Neuronal stem cell (in vitro differentiated cells): ENCODE measurements at regions not wholly inside any gene's neighbourhood (a gene's known extent, or its start where the extent isn't known, plus 50 kb on each side); places are given as distances from the start of the nearest gene placed in this dataset.

Experiments used
- DNase-seq: peaks from one replicate; pipeline ENCODE4 v3.0.0-alpha.2; 2013; ENCODE audit warnings: low spot score
- H2AFZ ChIP-seq: one replicate; pipeline ENCODE4 v1.6.1; 2013; ENCODE audit warnings: mild to moderate bottlenecking, low read length, inconsistent platforms
- H2AK5ac ChIP-seq: 2 replicates; pipeline ENCODE4 v1.6.1; 2013; ENCODE audit warnings: low read depth, mild to moderate bottlenecking, inconsistent platforms, low read length, moderate library complexity, mixed read lengths
- H2BK120ac ChIP-seq: 2 replicates; pipeline ENCODE4 v1.6.1; 2013; ENCODE audit warnings: low read depth, mild to moderate bottlenecking, inconsistent platforms, low read length, moderate library complexity, mixed read lengths
- H2BK12ac ChIP-seq: one replicate; pipeline ENCODE4 v1.6.1; 2013; ENCODE audit warnings: low read length, inconsistent platforms
- H2BK15ac ChIP-seq: 2 replicates; pipeline ENCODE4 v1.6.1; 2013; ENCODE audit warnings: mild to moderate bottlenecking, low read length, inconsistent platforms, mixed read lengths
- H2BK5ac ChIP-seq: one replicate; pipeline ENCODE4 v1.6.1; 2013; ENCODE audit warnings: inconsistent platforms, mild to moderate bottlenecking, low read length, moderate library complexity
- H3K14ac ChIP-seq: one replicate; pipeline ENCODE4 v1.6.1; 2013; ENCODE audit warnings: low read length, inconsistent platforms
- H3K18ac ChIP-seq: 2 replicates; pipeline ENCODE4 v1.6.1; 2013; ENCODE audit warnings: low read length, inconsistent platforms
- H3K23ac ChIP-seq: 2 replicates; pipeline ENCODE4 v1.6.1; 2013; ENCODE audit warnings: low read depth, mild to moderate bottlenecking, mixed read lengths, low read length, inconsistent platforms; ENCODE audit not compliant: poor library complexity
- H3K27ac ChIP-seq: replicated peaks from 3 replicates; pipeline ENCODE4 v1.5.1; 2013; ENCODE audit warnings: low read length, inconsistent platforms
- H3K27me3 ChIP-seq, 3 experiments: 2 replicates each; pipeline ENCODE4 v1.6.1; 2013; ENCODE audit warnings: low read length in 3 of 3, mild to moderate bottlenecking in 2 of 3, inconsistent platforms in 1 of 3, low read depth in 1 of 3, mixed read lengths in 1 of 3, moderate library complexity in 1 of 3; ENCODE audit not compliant: control insufficient read depth in 3 of 3, insufficient read depth in 3 of 3
- H3K36me3 ChIP-seq, 2 donors: replicated peaks in 1 of 2; 2 replicates each; pipeline ENCODE4 v1.6.1; 2013; ENCODE audit warnings: low read length in 2 of 2; ENCODE audit not compliant: control insufficient read depth in 2 of 2, insufficient read depth in 2 of 2
- H3K4ac ChIP-seq: 2 replicates; pipeline ENCODE4 v1.6.1; 2013; ENCODE audit warnings: inconsistent platforms, mild to moderate bottlenecking, low read length, moderate library complexity
- H3K4me1 ChIP-seq, 2 donors: 1 replicate in 1 of 2; 2 replicates in 1 of 2; pipeline ENCODE4 v1.6.1; 2013; ENCODE audit warnings: low read length in 2 of 2, low read depth in 1 of 2; ENCODE audit not compliant: control insufficient read depth in 2 of 2, insufficient read depth in 1 of 2
- H3K4me2 ChIP-seq: one replicate; pipeline ENCODE4 v1.6.1; 2013; ENCODE audit warnings: mild to moderate bottlenecking, low read length, inconsistent platforms; ENCODE audit not compliant: insufficient read depth, poor library complexity, severe bottlenecking
- H3K4me3 ChIP-seq, 2 donors: 2 replicates each; pipeline ENCODE4 v1.5.1; 2013; ENCODE audit warnings: low read length in 2 of 2, mild to moderate bottlenecking in 2 of 2, inconsistent platforms in 1 of 2, moderate library complexity in 1 of 2
- H3K79me1 ChIP-seq: one replicate; pipeline ENCODE4 v1.6.1; 2013; ENCODE audit warnings: low read depth, mild to moderate bottlenecking, inconsistent platforms, low read length, moderate library complexity
- H3K9ac ChIP-seq: one replicate; pipeline ENCODE4 v1.6.1; 2013; ENCODE audit warnings: mild to moderate bottlenecking, low read depth, low read length, inconsistent platforms; ENCODE audit not compliant: poor library complexity
- H3K9me3 ChIP-seq, 2 donors: replicated peaks in 1 of 2; 2 replicates each; pipeline versions ENCODE3 to v1.6.1; 2013; ENCODE audit warnings: low read length in 2 of 2, mild to moderate bottlenecking in 2 of 2, inconsistent platforms in 1 of 2, low read depth in 1 of 2, mixed read lengths in 1 of 2, moderate library complexity in 1 of 2; ENCODE audit not compliant: control insufficient read depth in 2 of 2, insufficient read depth in 1 of 2
- H4K8ac ChIP-seq: one replicate; pipeline ENCODE4 v1.6.1; 2013; ENCODE audit warnings: low read depth, mild to moderate bottlenecking, inconsistent platforms, low read length, moderate library complexity
- H4K91ac ChIP-seq: one replicate; pipeline ENCODE4 v1.6.1; 2013; ENCODE audit warnings: low read length, low read depth, mild to moderate bottlenecking, inconsistent platforms; ENCODE audit not compliant: poor library complexity
- WGBS, 2 donors: extraction: QIAGEN DNeasy Blood & Tissue Kit; methylation state at CpG; one replicate each; pipeline ENCODE4 v1.1.7; 2013; ENCODE audit warnings: missing lambda C conversion rate in 2 of 2, mixed read lengths in 1 of 2; ENCODE audit not compliant: insufficient read length in 2 of 2, insufficient replicate concordance in 1 of 2; ENCODE audit errors: extremely low coverage in 2 of 2; 5-methylcytosine and 5-hydroxymethylcytosine counted together

DNA sequence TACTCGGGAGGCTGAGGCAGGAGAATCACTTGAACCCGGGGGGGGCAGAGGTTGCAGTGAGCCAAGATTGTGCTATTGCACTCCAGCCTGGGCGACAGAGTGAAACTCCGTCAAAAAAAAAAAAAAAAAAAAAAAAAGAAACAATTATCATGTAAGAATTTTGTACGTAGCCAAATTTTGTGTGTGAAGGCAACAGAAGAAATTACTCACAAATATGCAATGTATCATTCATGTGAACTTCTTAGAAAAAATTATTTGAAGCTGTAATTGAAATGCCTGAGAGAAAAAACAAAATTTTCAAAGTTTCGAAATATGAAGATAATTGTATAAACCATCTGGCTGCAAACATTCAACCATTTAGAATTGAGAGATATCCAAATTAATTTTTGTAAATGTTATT lies 204.8 kb upstream of the PARD3B start:
- Histone ChIP-seq H3K4me1 (no peaks in the 10 kb centered on the region), H3K4ac (no peak overlapping the region), H2BK12ac (no peak overlapping the region), H2BK120ac (no peak overlapping the region), H2AK5ac (no peak overlapping the region), H3K14ac (no peak overlapping the region), H3K36me3 (no peaks in the 10 kb centered on the region), H3K27ac (no peak overlapping the region), H4K8ac (no peak overlapping the region), H3K4me2 (no peak overlapping the region), H4K91ac (no peak overlapping the region), H2AFZ (no peak overlapping the region), H2BK5ac (no peak overlapping the region), H3K9ac (no peak overlapping the region), H2BK15ac (no peak overlapping the region), H3K27me3 (no peaks in the 10 kb centered on the region), H3K9me3 (no peaks in the 10 kb centered on the region), H3K4me3 (no peak overlapping the region), H3K23ac (no peak overlapping the region), H3K18ac (no peak overlapping the region), H3K79me1 (no peaks in the 10 kb centered on the region)
- DNase-seq: no peak
- WGBS, 2 donors: no CpG with 5 or more reads among the region's 6 CpGs

DNA sequence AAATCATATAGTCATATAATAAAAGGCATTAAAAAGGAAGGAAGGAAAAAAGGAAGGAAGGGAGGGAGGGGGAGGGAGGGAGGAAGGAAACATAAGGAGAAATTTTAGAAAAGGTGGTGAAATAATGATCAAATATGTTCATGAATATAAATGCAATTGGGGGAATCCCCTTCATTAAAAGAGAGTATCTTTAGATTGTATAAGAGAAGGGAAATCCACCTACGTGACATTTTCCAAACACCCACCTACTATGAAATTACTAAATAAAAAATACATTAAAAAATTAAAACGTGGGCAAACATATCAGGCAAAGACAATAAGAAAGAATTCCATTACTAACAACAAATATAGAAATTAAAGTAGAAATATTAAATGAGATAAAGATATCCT lies 203.4 kb upstream of the PARD3B start:
- no peaks in the 10 kb centered on the region for H3K9me3 ChIP-seq
- no peaks in the 10 kb centered on the region for H3K36me3 ChIP-seq
- no peak for DNase-seq
- H2BK120ac ChIP-seq: no peak overlapping the region
- no peaks in the 10 kb centered on the region for H3K79me1 ChIP-seq
- no CpG with 5 or more reads among the region's 2 CpGs for WGBS, 2 donors
- H2AK5ac ChIP-seq: no peak overlapping the region
- no peak overlapping the region for H3K18ac ChIP-seq
- H3K14ac ChIP-seq: no peak overlapping the region
- H2BK5ac ChIP-seq: no peak overlapping the region
- H4K8ac ChIP-seq: no peak overlapping the region
- H3K4me2 ChIP-seq: no peak overlapping the region
- no peak overlapping the region for H3K9ac ChIP-seq
- H3K23ac ChIP-seq: no peak overlapping the region
- H3K4me3 ChIP-seq: no peak overlapping the region
- no peaks in the 10 kb centered on the region for H3K4me1 ChIP-seq
- no peak overlapping the region for H3K27ac ChIP-seq
- no peak overlapping the region for H4K91ac ChIP-seq
- H2BK15ac ChIP-seq: no peak overlapping the region
- no peak overlapping the region for H2BK12ac ChIP-seq
- no peaks in the 10 kb centered on the region for H3K27me3 ChIP-seq
- no peak overlapping the region for H2AFZ ChIP-seq
- no peak overlapping the region for H3K4ac ChIP-seq

DNA sequence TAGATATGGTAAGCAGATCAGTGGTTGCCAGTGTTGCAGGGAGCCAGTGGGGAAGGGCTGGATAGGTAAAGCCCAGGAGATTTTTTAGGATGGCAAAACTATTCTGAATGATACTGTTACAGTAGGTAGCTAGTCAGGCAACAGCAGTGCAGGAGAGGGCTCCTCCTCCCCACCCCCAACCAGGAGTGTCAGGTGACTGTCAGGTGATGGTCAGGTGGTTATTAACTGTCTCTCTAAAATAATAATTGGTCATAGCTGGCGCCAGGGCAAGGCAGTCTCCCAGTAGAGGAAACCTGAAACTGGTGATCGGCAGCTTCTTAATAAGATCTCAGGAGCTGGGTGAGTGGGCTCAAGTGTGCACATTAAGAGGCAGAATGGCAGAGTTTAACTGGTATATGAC lies 201.6 kb upstream of the PARD3B start:
- H4K8ac ChIP-seq: no peak overlapping the region
- no peak overlapping the region for H2BK12ac ChIP-seq
- H3K79me1 ChIP-seq: no peaks in the 10 kb centered on the region
- H3K18ac ChIP-seq: no peak overlapping the region
- no peak overlapping the region for H3K27ac ChIP-seq
- H2BK15ac ChIP-seq: no peak overlapping the region
- no peak overlapping the region for H2BK5ac ChIP-seq
- H3K4me1 ChIP-seq: no peaks in the 10 kb centered on the region
- no peak overlapping the region for H2BK120ac ChIP-seq
- no CpG with 5 or more reads among the region's 2 CpGs for WGBS, 2 donors
- no peak overlapping the region for H3K4me3 ChIP-seq
- no peak overlapping the region for H3K4ac ChIP-seq
- no peak overlapping the region for H3K14ac ChIP-seq
- H3K23ac ChIP-seq: no peak overlapping the region
- H3K9me3 ChIP-seq: peaks cover 0 to 5% of the 10 kb centered on the region in 2 donors
- no peak overlapping the region for H3K4me2 ChIP-seq
- H3K36me3 ChIP-seq: no peaks in the 10 kb centered on the region
- H2AK5ac ChIP-seq: no peak overlapping the region
- no peak overlapping the region for H2AFZ ChIP-seq
- no peak overlapping the region for H3K9ac ChIP-seq
- H3K27me3 ChIP-seq: no peaks in the 10 kb centered on the region
- DNase-seq: no peak
- no peak overlapping the region for H4K91ac ChIP-seq

DNA sequence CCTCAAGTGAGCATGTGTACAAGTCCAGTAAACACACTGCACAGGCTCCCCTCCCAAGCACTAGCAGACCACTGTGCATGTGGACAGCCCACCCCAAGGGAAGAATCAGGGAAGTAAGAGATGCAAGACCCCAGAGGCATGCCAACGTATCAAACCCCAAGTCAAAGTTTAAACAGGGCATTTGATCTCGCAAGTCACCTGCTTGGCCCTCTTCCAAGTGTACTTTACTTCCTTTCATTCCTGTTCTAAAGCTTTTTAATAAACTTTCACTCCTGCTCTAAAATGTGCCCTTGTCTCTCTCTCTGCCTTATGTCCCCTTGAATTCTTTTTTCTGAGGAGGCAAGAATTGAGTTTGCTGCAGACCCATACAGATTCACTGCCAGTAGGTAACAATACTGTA lies 201.2 kb upstream of the PARD3B start:
- H3K79me1 ChIP-seq: no peaks in the 10 kb centered on the region

More for the DNA sequence above, 201.2 kb upstream of the PARD3B start:
- Histone ChIP-seq H3K36me3 (no peaks in the 10 kb centered on the region), H3K4ac (no peak overlapping the region), H2AFZ (no peak overlapping the region), H3K18ac (no peak overlapping the region), H2BK120ac (no peak overlapping the region), H3K4me2 (no peak overlapping the region), H3K27me3 (no peaks in the 10 kb centered on the region), H2BK12ac (no peak overlapping the region), H3K14ac (no peak overlapping the region), H2AK5ac (no peak overlapping the region), H4K8ac (no peak overlapping the region), H3K23ac (no peak overlapping the region), H3K4me3 (no peak overlapping the region), H3K4me1 (no peaks in the 10 kb centered on the region), H2BK5ac (no peak overlapping the region), H3K9me3 (peaks cover 0 to 8% of the 10 kb centered on the region in 2 donors), H3K27ac (no peak overlapping the region), H3K9ac (no peak overlapping the region), H2BK15ac (no peak overlapping the region), H4K91ac (no peak overlapping the region)
- no CpG with 5 or more reads among the region's 2 CpGs for WGBS, 2 donors
- no peak for DNase-seq
